Myocyte (in vitro differentiated cells): ENCODE measurements at regions not wholly inside any gene's neighbourhood (a gene's known extent, or its start where the extent isn't known, plus 50 kb on each side); places are given as distances from the start of the nearest gene placed in this dataset.
"Not testable (repeated sequence)": the region's sequence is repeated elsewhere in the genome, so short reads cannot be mapped to it uniquely, and the experiment has no call there.

ENCODE experiments used
- DNase-seq: peaks from one replicate; pipeline ENCODE4 v3.0.0-alpha.2; 2012; ENCODE audit warnings: low read depth

DNA sequence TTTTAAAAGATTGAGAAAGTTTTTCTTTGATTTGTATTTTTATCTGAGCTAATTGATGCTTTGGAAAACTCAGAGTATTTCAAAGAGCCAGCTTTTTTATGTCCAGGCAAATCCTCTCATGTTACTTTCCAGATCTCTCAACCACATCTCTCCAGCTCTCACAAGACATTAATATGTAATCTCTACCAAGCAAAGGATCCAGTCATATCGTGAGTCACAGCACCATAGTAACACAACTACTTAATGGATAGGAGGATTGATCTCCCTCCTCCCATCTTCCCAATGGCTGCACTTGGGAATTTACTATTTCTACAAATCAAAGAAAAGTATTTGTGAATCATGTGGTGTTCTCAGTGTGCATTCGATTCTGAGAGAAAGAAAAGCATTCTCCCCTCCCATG is 63.3 kb downstream of the POU4F1 start:
- DNase-seq, result no peak

DNA sequence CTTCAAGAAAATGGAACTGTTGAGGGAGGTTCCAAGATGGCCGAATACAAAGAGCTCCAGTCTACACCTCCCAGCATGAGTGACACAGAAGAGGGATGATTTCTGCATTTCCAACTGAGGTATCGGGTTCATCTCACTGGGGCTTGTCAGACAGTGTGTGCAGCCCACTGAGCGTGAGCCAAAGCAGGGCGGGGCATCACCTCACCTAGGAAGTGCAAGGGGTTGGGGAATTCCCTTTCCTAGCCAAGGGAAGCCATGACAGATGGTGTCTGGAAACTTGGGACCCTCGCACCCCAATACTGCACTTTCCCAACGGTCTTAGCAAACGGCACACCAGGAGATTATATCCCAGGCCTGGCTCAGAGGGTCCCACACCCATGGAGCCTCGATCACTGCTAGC is 77.3 kb downstream of the POU4F1 start:
- not testable (repeated sequence) for DNase-seq

DNA sequence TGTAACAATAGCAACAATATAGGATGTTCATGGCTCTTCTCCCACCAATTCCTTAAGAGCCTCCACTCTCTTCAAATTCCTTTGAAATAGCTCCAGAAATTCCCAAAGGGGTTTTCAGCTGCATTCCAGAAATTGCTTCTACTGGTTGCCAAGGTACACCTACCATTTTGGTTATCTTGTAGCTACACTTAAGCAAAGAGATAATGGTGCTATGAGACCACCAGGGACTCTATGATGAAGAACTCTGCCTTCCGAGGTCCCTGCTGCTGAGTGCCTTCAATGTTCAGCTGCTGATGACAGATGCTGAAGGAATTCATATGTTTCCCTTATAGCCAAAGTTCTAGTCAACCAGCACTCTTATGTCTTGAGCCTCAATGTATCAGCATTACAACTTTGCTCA is 78.4 kb downstream of the POU4F1 start:
- DNase-seq, result no peak

DNA sequence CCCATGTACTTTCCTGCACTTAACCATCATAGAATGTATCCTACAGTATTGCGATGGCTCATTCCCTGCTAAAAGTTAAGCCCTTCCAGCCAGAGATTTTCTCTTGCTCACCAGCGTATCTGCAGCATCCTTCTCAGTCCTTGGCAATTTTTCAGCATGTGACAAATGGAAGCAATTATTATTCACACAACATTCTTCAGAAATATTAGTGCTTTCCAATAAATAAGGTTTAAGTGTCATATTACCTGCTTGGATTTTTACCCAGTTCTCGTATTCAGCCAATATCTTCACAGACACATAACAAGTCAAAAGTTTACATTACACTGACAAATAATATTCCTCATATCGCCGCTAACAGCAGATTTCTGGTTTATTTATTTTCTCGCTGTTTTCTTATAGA is 82.3 kb downstream of the POU4F1 start:
- no peak for DNase-seq

DNA sequence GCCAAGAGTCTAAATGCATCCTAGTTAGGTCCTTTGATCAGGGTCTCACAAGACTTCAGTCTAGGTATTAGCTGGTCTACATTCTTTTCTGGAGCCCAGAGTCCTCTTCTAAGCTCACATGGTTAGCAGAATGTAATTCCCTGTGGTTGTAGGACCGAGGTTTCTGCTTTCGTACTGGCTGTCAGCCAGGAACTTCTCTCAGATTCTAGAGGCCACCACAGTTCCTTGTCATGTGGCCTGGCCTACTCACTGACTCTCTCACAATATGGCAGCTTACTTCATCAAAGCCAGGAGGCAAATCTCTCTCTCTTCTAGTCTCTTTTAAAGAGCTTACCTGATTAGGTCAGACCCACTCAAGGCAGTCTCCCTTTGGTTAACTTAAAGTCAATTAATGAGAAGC is 82.9 kb downstream of the POU4F1 start:
- DNase-seq, result no peak

DNA sequence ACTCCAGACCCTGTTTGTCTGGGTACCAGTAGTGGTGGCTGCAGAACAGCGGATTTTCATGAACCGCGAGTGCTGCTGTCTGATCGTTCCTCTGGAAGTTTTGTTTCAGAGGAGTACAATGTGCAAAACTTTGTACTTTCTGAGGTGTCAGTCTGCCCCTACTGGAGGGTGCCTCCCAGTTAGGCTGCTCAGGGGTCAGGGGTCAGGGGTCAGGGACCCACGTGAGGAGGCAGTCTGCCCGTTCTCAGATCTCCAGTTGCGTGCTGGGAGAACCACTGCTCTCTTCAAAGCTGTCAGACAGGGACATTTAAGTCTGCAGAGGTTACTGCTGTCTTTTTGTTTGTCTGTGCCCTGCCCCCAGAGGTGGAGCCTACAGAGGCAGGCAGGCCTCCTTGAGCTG is 84.9 kb downstream of the POU4F1 start:
- DNase-seq, result not testable (repeated sequence)

DNA sequence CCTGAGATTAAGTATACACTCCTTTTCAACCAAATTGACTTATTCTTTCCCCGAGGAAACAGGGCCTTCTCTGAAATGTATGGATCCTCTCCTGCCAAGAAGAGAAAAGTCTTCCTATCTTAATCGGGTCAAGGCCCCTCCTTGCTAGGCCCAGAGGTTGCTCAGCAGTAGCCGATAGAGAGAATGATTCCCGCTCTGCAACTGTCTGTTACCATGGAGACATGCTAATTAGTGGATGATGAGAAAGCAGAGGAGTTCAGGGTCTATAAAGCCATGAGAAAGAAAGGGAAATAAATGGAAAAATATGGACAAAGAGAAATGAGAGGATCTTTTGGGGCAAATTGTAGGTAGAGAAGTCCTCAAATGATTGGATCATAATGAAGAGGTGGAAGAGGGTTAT is 103.5 kb downstream of the POU4F1 start:
- no peak for DNase-seq

DNA sequence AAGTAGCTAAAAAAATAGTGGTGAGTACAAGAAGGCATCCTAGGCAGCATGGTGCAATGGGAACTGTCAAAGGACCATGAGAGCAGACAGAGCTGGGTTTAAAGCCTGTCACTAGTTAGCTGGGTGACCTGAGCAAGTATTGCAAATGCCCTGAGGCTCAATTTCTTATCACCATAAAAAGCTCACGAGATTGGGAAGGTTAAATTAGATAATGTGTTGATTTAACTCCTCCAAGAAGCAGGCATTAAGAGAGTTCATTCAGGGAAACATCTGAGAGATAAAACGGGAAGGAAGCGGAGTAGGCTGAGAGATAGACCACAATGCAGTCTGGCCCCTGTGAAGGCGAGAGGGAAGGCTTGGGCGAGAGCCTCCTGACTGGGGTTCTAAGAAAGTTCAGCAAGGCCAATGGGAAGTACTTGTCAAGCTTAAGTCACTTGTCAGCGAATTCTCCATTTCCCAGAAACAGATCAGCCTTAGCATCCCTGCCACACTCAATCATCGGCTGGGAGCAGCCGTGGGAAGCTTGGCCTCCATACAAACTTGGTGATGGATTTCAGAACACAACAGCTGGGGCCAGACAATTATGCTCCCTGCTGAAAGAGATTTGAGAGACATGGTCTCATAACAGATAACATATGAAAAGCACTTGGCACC is 105.5 kb downstream of the POU4F1 start:
- no peak for DNase-seq

DNA sequence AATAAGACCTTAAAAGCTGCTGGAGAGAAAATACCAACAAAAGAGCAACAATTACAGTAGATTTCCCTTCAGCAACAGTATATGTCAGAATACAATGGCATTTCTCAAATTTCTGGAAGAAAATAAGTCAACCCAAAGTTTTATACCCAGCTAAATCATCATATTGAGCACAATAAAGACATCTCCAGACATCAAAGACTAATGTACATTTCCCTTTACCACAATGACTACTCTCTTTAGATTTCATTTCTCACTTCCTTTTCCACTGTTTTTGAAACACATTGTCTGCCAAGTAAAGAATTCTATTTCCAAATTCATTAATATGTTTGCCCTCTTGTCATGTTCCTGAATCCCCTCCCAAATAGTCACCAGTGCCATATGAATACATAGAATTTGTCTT is 111.4 kb downstream of the POU4F1 start:
- no peak for DNase-seq

DNA sequence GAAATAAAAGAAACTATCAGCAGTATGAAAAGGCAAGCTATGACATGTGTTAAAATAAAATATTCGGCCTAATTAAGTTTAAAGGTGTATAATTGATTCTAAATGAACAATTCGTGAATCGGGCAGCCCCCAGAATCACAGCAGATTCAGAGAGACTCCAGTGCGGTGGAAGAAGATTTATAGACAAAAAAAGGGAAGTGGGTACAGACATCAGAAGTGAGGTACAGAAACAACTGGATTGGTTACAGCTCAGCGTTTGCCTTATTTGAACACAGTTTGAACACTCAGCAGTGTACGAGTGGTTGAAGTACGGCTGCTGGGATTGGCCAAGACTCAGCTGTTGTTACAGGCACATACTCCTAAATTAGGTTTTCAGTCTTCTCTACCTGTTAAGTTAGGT is 113.1 kb downstream of the POU4F1 start:
- DNase-seq, result not testable (repeated sequence)

DNA sequence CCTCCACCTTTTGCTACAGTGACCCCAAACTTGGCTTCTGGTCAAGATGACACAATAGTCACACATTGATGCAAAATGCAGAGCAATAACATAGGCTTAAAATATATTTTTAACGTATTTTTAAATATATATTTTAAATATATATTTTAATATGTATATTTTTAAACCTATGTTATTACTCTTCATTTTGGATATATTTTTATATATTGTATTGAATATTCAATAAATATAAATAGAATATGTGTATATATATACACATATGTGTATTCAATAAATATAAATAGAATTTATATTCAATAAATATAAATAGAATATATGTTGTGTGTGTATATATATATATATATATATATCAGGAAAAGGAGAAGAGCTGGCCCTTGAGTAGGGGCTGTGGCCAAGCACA is 115.6 kb downstream of the POU4F1 start:
- DNase-seq, result no peak

DNA sequence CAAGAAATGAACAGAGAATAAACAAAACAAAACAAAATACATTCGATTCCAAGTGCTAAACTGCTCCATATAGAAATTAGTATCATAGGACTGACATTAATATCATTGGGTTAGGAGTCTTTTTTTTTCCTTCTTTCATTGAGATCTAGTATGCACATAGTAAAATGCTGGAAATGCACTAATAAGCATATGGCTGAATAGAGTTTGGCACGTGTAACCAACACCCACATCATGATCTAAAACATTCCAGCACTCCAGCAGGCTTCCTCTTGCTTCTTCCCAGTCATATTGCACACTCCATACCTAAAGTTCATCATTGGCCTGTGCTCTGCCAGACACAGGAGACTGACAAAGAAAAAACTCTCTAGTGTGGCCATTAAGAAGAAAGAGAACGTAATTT is 117.5 kb downstream of the POU4F1 start:
- DNase-seq, result no peak

DNA sequence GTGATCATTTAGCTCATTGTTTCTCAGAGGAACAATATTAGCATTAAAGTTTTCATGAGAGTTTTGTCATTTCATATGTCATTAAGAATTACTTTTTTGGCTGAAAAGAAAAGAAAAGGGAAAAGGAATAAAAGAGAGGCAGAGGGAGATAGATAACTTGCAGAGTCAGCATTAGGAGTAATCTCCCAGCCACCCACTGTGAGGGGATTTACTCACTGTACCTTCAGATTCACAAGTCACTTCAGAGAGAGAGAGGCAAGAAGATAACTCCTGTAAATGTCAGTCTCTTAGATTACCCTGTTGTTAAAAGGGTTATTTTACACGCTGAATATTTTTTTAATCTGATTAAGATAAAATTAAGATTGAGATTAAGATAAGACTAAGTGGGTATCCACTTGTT is 125.2 kb downstream of the POU4F1 start:
- no peak for DNase-seq

DNA sequence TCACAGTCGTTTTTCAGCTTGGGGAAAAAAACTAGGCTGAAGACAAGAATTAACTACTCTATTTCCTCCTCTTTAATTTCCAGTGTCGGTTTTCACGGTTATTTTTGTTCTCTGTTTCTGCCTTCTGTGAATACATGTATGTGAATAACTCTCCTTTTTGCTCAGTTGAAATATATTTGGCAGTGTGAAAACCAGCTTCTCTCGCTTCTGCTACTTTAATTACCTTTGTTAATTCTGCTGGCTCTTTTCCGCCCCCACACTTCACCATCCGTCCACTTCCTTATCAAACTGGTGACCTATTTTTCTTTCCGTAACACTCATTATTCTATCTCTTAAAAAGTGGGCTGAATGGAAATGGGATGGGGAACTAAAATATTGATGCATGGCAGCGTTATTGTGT is 126.4 kb downstream of the POU4F1 start:
- DNase-seq, result no peak

DNA sequence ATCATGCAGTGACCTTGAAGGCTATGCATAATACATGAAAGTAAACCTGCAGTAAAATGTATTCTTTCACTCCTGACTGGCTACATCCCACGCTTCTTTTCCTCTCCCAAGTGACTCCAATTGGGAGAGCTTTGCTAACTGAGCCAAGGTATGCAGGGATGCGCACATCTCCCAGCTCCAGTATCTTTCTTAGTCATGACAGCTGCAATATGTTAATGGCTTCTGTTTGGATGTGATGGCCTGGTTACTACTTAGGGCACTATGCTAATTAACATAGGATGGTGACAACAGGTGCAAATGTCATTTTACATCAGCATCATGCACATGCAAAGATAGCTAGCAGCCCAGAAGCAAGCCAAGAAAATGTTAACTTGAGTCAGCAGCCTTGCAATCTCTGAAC is 134.7 kb downstream of the POU4F1 start:
- DNase-seq, result no peak

DNA sequence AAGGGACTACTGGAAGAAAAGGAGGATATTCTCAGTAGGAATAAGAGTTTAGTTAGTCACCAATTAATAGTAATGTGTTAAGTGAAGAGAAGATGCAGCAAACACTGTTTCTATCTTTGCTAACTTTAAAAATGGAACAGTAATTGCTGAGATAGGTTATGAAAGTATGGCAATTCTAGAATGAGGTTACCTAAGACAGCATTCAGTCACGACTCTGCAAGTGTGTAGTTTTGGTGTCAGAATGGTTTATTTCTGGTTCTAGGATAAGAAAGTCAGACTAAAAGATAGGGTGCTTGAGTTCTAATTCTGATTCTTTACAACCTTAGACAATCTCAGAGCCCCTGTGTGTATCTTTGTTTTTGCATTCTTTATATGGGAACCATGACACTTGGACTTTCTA is 138.1 kb downstream of the POU4F1 start:
- DNase-seq, result no peak

DNA sequence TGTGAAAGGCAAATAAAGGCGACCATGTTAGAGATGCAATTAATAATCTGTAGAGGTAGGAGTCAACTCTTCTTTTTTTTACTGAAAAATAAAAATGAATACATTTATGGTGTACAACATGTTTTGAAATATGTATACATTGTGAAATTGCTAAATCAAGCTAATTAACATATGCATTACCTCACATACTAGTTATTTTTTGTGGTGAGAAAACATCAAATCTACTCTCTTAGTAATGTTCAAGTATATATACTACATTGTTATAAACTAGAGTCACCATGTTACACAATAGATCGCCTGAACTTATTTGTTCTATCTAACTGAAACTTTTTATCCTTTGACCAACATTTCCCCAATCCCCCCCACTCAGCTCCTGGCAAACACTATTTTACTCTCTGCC is 143.2 kb downstream of the POU4F1 start:
- no peak for DNase-seq

DNA sequence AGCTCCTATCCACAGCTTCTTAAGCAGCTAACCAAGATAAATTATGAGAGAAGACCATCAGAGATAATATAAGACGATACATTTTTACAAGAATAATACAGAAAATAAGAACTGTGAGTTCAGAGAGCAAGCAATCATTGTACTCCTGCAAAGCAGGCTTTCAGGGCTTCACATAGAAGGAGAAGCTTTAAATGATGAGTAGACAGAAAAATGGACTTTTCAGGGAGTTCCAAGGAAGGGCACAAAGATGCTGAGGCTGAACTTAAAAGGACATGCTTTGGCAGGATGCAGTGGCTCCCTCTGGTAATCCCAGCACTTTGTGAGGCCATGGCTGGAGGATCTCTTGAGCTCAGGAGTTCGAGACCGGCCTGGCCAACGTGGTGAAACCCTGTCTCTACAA is 159.5 kb downstream of the POU4F1 start:
- DNase-seq, result no peak

DNA sequence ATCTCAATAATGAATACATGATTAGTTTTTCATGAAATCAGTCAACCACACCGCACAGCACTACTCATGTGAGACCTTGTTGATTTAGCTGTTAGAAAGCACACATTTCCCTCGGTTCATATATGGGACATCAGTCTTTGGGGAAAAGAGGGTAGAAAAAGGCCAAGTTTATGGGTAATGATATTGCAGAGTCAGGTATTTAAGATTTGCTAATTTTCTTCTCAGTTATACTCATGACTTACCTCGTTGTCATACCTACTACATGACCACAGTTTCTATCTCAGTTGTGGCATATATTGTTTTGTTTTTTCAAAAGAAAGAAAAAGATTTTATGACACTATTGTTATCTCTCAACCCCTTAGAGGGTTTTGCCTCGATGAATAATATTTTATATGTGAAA is 165.6 kb downstream of the POU4F1 start:
- no peak for DNase-seq

DNA sequence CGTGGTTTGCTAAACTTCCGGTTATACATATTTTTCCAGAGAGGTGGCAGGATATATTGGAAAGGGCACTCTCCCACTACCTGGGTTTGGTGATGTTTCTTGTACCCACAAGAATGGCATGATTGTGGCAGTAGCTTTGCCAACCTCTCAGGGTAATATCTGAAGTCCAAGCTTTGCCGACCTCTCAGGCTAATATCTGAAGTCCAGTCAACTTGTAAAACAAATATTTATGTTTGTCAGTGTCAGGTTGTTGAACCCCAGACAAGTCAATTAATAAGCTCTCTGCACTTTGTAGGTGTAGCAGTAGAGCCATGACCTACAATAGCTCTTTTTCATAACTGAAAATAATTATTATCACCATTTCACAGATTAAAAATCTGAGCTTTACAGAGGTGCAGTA is 167.0 kb downstream of the POU4F1 start:
- no peak for DNase-seq

DNA sequence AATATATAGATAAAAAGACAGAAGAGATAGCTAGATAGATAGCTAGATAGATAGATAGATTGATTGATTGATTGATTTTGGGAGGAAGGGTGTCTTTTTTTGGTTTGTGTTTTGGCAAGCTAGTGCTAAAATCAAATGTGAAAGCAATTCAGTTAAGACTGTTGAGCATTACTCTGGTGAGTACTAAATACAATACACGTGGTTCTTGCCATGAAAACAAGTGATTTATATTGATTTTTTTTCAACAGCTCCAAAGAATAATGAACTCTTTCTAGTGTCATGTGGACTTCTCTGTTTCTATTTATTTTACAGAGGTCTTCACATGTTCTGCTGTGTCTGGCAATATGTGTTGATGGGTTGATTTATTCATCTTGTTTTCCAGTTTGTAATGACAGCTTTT is 172.0 kb downstream of the POU4F1 start:
- DNase-seq, result no peak

DNA sequence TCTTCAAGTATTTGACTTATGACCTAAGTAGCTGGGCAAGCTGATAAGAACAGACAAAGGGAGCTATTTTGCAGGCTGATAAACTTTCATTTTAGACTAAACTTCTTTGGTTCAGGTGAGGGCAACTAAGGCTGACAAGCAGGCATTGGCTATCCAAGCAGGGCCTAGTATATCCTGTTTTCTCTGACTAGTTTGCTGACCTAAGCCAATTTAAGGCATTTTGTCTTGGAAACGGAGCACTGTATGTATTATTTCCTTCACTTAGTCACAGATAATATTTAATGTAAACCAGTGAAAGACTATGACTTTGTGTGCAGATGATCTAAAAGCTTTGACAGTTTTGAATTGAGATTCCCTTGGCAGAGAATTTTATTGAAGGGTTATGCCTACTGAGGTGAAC is 172.5 kb downstream of the POU4F1 start:
- DNase-seq, result no peak

DNA sequence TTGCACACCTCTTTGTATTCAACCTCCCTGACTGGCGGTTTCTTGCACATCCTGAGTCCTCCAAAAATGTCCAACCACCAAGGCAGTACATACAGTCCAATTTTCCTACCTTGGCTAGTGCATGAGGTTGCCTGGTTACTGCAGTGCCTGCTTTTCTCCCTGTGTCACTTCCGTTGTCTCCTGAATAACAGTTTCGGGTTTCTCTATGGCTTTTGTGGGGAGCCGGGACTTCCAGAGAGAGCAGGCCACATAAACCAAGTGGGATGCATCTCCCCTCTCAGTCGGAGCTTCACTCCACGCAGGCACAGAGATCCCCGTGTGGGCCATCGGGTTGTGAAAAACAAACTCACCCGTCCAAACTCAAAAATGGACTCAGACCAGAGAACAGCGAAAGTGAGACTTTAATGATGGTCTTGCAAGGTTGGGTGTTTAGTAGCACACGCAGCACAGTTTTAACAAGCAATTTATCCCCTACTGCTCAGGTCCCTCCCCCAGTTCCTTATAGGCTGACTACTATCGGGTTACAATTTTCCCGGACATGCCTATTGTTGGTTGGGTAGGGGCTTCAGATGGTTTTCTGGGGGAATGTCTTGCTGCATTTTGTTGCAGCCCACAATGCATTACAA is 173.1 kb downstream of the POU4F1 start:
- no peak for DNase-seq

DNA sequence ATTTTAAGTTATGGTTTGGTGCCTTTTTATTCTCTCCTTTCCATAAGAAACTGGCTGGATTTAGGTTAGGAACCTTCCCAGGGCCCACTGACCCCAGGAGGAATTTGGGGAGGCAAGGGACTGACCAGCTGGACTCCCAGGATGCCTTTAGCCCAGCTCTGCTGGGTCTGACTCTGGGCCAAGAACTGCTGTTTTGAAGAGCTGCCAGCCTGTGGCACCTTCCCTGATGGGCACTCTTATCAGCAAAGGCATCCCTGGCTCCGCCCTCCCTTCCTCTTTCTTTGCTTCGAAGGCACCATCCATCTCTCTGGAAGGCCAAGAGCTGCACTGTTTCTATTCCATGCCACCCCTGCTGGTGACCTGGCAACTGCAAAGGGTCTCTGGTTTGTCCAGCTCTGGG is 174.7 kb downstream of the POU4F1 start:
- DNase-seq, result no peak
